BLaER1 (cell line): ENCODE measurements at regions not wholly inside any gene's neighbourhood (a gene's known extent, or its start where the extent isn't known, plus 50 kb on each side); places are given as distances from the start of the nearest gene placed in this dataset.

Experiments
- H3K27ac ChIP-seq: shearing (Covaris generic); formaldehyde crosslinking; 2 replicates; pipeline ENCODE4 v1.8.1; 2022
- H3K27me3 ChIP-seq: shearing (Covaris generic); formaldehyde crosslinking; 2 replicates; pipeline ENCODE4 v1.8.1; 2022
- H3K36me3 ChIP-seq: shearing (Covaris generic); formaldehyde crosslinking; 2 replicates; pipeline ENCODE4 v1.8.1; 2022
- H3K4me1 ChIP-seq: shearing (Covaris generic); formaldehyde crosslinking; 2 replicates; pipeline ENCODE4 v1.8.1; 2022
- H3K4me2 ChIP-seq: shearing (Covaris generic); formaldehyde crosslinking; 2 replicates; pipeline ENCODE4 v1.8.1; 2022
- H3K4me3 ChIP-seq: shearing (Covaris generic); formaldehyde crosslinking; 2 replicates; pipeline ENCODE4 v1.8.1; 2022
- H3K9ac ChIP-seq: shearing (Covaris generic); formaldehyde crosslinking; 2 replicates; pipeline ENCODE4 v1.8.1; 2022
- H3K9me3 ChIP-seq: shearing (Covaris generic); formaldehyde crosslinking; 2 replicates; pipeline ENCODE4 v1.8.1; 2022
- H4K20me1 ChIP-seq: shearing (Covaris generic); formaldehyde crosslinking; 2 replicates; pipeline ENCODE4 v1.8.1; 2022
- Cebpa-rat ChIP-seq: shearing (Covaris generic); IDR thresholded peaks from 2 replicates; pipeline ENCODE4 v1.8.1; 2022

GRCh38 chr1:29569971-29570634, 333.8 kb downstream of the PTPRU start:
- no peak for TF ChIP-seq Cebpa-rat
- peaks cover 32% of the 10 kb centered on the region for H3K9me3 ChIP-seq
- no peak overlapping the region for H3K27ac ChIP-seq
- no peak overlapping the region for H3K4me3 ChIP-seq
- H3K9ac ChIP-seq, result no peak overlapping the region
- no peaks in the 10 kb centered on the region for H3K27me3 ChIP-seq
- no peaks in the 10 kb centered on the region for H3K4me1 ChIP-seq
- H3K4me2 ChIP-seq, result no peak overlapping the region
- no peaks in the 10 kb centered on the region for H4K20me1 ChIP-seq
- no peaks in the 10 kb centered on the region for H3K36me3 ChIP-seq

GRCh38 chr1:29567257-29567656, 330.9 kb downstream of the PTPRU start:
- peaks cover 61% of the 10 kb centered on the region for H3K9me3 ChIP-seq
- no peak for TF ChIP-seq Cebpa-rat
- no peaks in the 10 kb centered on the region for H3K4me1 ChIP-seq

GRCh38 chr1:29565490-29565889, 329.2 kb downstream of the PTPRU start:
- Histone ChIP-seq H3K27ac (no peak overlapping the region), H3K4me1 (no peaks in the 10 kb centered on the region), H3K4me3 (no peak overlapping the region), H3K4me2 (no peak overlapping the region), H3K9me3 (peaks cover 63% of the 10 kb centered on the region), H3K27me3 (no peaks in the 10 kb centered on the region), H3K9ac (no peak overlapping the region), H4K20me1 (no peaks in the 10 kb centered on the region), H3K36me3 (no peaks in the 10 kb centered on the region)
- TF ChIP-seq Cebpa-rat, result no peak

More at GRCh38 chr1:29567257-29567656, 330.9 kb downstream of the PTPRU start:
- no peak overlapping the region for H3K9ac ChIP-seq
- H3K4me3 ChIP-seq, result no peak overlapping the region
- H3K36me3 ChIP-seq, result no peaks in the 10 kb centered on the region
- no peaks in the 10 kb centered on the region for H4K20me1 ChIP-seq
- no peaks in the 10 kb centered on the region for H3K27me3 ChIP-seq
- H3K27ac ChIP-seq, result no peak overlapping the region
- no peak overlapping the region for H3K4me2 ChIP-seq

- H4K20me1 ChIP-seq, result no peaks in the 10 kb centered on the region
- no peak overlapping the region for H3K9ac ChIP-seq
- no peak overlapping the region for H3K27ac ChIP-seq
- no peaks in the 10 kb centered on the region for H3K36me3 ChIP-seq
- H3K4me1 ChIP-seq, result no peaks in the 10 kb centered on the region
- H3K9me3 ChIP-seq, result peaks cover 63% of the 10 kb centered on the region
- H3K27me3 ChIP-seq, result no peaks in the 10 kb centered on the region
- H3K4me3 ChIP-seq, result no peak overlapping the region
- no peak for TF ChIP-seq Cebpa-rat
- 0 out of 2 replicates have a peak overlapping the region, but pooled peaks have one; percentile 6 for H3K4me2 ChIP-seq
Measured at GRCh38 chr1:29563571-29563970, 327.2 kb downstream of the PTPRU start.

- Histone ChIP-seq H3K9ac (no peak overlapping the region), H3K27me3 (no peaks in the 10 kb centered on the region), H3K4me2 (no peak overlapping the region), H3K9me3 (peaks cover 61% of the 10 kb centered on the region), H3K4me1 (no peaks in the 10 kb centered on the region), H3K27ac (no peak overlapping the region), H4K20me1 (no peaks in the 10 kb centered on the region), H3K36me3 (no peaks in the 10 kb centered on the region), H3K4me3 (no peak overlapping the region)
- no peak for TF ChIP-seq Cebpa-rat
Measured at GRCh38 chr1:29563092-29563491, 326.8 kb downstream of the PTPRU start.

- Histone ChIP-seq H3K27ac (no peak overlapping the region), H3K9ac (no peak overlapping the region), H3K4me1 (no peaks in the 10 kb centered on the region), H3K27me3 (no peaks in the 10 kb centered on the region), H3K4me2 (no peak overlapping the region), H3K4me3 (no peak overlapping the region), H3K9me3 (peaks cover 20% of the 10 kb centered on the region), H4K20me1 (no peaks in the 10 kb centered on the region), H3K36me3 (no peaks in the 10 kb centered on the region)
- no peak for TF ChIP-seq Cebpa-rat
Measured at GRCh38 chr1:29559056-29559455, 322.7 kb downstream of the PTPRU start.

GRCh38 chr1:29557701-29558600, 321.6 kb downstream of the PTPRU start:
- no peak overlapping the region for H3K4me2 ChIP-seq
- no peak overlapping the region for H3K4me3 ChIP-seq
- no peaks in the 10 kb centered on the region for H3K4me1 ChIP-seq
- H3K9me3 ChIP-seq, result peaks cover 9% of the 10 kb centered on the region
- H3K27ac ChIP-seq, result no peak overlapping the region
- no peaks in the 10 kb centered on the region for H4K20me1 ChIP-seq
- TF ChIP-seq Cebpa-rat, result no peak
- H3K27me3 ChIP-seq, result no peaks in the 10 kb centered on the region
- no peak overlapping the region for H3K9ac ChIP-seq
- no peaks in the 10 kb centered on the region for H3K36me3 ChIP-seq

GRCh38 chr1:29557066-29557465, 320.7 kb downstream of the PTPRU start:
- Histone ChIP-seq H3K9me3 (peaks cover under 1% of the 10 kb centered on the region; the same call in 1 of the 2 replicates), H3K4me2 (no peak overlapping the region), H3K4me1 (no peaks in the 10 kb centered on the region), H3K27me3 (no peaks in the 10 kb centered on the region), H3K36me3 (no peaks in the 10 kb centered on the region), H4K20me1 (no peaks in the 10 kb centered on the region), H3K4me3 (no peak overlapping the region), H3K27ac (no peak overlapping the region), H3K9ac (no peak overlapping the region)
- TF ChIP-seq Cebpa-rat, result no peak

GRCh38 chr1:29556657-29557056, 320.3 kb downstream of the PTPRU start:
- TF ChIP-seq Cebpa-rat, result no peak
- Histone ChIP-seq H3K4me1 (no peaks in the 10 kb centered on the region), H3K27me3 (no peaks in the 10 kb centered on the region), H3K4me2 (no peak overlapping the region), H4K20me1 (no peaks in the 10 kb centered on the region), H3K27ac (no peak overlapping the region), H3K4me3 (no peak overlapping the region), H3K9ac (no peak overlapping the region), H3K9me3 (no peaks in the 10 kb centered on the region), H3K36me3 (no peaks in the 10 kb centered on the region)

- H4K20me1 ChIP-seq, result no peaks in the 10 kb centered on the region
Measured at GRCh38 chr1:29555043-29555620, 318.8 kb downstream of the PTPRU start.

More at GRCh38 chr1:29555043-29555620, 318.8 kb downstream of the PTPRU start:
- Histone ChIP-seq H3K9me3 (no peaks in the 10 kb centered on the region), H3K4me3 (no peak overlapping the region), H3K27ac (no peak overlapping the region), H3K4me2 (no peak overlapping the region), H3K4me1 (no peaks in the 10 kb centered on the region), H3K36me3 (no peaks in the 10 kb centered on the region), H3K9ac (no peak overlapping the region), H3K27me3 (no peaks in the 10 kb centered on the region)
- TF ChIP-seq Cebpa-rat, result no peak
